ENCODE measurements at regions not wholly inside any gene's neighbourhood (a gene's known extent, or its start where the extent isn't known, plus 50 kb on each side); places are given as distances from the start of the nearest gene placed in this dataset.

DNA sequence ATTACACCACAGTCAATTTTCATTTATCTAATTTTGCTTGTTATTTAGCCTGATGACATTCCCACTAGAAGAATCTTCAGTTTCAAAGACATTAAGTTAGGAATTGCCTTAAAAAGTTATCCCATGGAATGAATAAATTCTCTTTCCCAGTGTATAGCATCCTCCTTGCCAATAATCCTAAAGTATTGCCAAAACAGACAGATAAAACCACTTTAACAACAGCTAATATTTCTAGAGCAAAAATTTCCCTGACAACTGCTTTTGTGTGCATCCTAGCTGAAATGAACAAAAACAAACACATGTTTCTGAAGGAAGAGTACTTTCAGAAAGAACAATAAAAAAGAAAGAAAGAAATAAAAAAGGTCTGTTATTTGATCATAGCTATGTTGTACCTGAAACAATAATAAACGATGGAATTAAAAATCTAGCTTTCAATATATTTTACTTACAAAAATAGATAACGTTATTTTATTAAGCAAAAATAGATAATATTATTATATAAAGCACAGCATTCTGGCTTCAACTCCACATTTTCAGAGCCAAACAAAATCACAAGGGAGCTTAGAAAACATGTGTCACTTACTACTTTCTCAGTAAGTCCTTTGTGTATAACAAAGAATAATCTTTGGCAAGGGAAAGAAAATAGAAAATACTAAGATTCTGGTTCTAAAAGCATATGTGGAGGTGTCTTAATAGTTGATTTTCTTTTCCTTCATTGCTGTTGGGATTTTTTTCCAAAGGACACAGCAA lies 939.0 kb upstream of the CRIM1 start:
- Histone ChIP-seq H3K4me3 (no peak overlapping the region), H3K4me1 (replicated peaks; ENCODE audit: insufficient read depth) (no peaks in the 10 kb centered on the region), H3K27me3 (ENCODE audit: insufficient read depth, low read depth) (no peaks in the 10 kb centered on the region), H3K36me3 (ENCODE audit: low read depth) (no peaks in the 10 kb centered on the region), H3K27ac (no peak overlapping the region), H3K79me2 (ENCODE audit: low read depth) (no peaks in the 10 kb centered on the region), H3K9me2 (ENCODE audit: insufficient read depth) (no peaks in the 10 kb centered on the region), H3K4me2 (no peak overlapping the region), H4K20me1 (ENCODE audit: insufficient read depth) (no peaks in the 10 kb centered on the region), H2AFZ (no peak overlapping the region), H3F3A (ENCODE audit: insufficient read depth, low read depth) (no peaks in the 10 kb centered on the region), H3K9me3 (ENCODE audit: insufficient read depth, low read depth) (no peaks in the 10 kb centered on the region)
- TF ChIP-seq, protein P1, sequence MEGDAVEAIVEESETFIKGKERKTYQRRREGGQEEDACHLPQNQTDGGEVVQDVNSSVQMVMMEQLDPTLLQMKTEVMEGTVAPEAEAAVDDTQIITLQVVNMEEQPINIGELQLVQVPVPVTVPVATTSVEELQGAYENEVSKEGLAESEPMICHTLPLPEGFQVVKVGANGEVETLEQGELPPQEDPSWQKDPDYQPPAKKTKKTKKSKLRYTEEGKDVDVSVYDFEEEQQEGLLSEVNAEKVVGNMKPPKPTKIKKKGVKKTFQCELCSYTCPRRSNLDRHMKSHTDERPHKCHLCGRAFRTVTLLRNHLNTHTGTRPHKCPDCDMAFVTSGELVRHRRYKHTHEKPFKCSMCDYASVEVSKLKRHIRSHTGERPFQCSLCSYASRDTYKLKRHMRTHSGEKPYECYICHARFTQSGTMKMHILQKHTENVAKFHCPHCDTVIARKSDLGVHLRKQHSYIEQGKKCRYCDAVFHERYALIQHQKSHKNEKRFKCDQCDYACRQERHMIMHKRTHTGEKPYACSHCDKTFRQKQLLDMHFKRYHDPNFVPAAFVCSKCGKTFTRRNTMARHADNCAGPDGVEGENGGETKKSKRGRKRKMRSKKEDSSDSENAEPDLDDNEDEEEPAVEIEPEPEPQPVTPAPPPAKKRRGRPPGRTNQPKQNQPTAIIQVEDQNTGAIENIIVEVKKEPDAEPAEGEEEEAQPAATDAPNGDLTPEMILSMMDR (conservative IDR thresholded peaks at IDR 0.05) = no peak
- TF ChIP-seq EZH2 (IDR thresholded peaks at IDR 0.05; ENCODE audit: low read depth) = no peak
- BruUV-seq (replicated peaks) = no TSS peak
- DNase-seq = no peak
- intact Hi-C loops (cut with micrococcal nuclease; ENCODE audit: unreplicated experiment) = no loop called here
- CTCF ChIA-PET = no interaction called here
- POLR2A ChIA-PET (ENCODE audit: unreplicated experiment) = no interaction called here

DNA sequence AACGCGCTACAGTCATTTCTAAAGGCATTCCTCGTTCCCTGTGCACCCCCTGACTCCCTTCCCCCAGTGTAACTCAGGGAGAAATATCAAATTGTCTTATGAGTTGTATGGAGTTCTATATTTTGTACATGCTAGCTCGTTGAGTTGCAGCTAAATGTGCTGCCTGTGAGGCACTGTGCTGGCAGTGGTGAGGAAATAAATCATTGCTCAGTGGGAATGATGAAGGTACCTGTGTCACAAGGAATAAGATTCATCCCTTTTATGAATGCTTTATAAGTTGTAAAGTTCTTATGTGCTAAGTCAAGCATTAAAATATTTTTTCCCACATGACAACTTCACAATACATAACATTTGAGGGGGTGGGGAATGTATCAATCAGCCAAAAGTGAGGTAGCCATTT lies 939.6 kb upstream of the CRIM1 start:
- BruUV-seq (replicated peaks) = no TSS peak
- Histone ChIP-seq H3K27ac (no peak overlapping the region), H3K79me2 (ENCODE audit: low read depth) (no peaks in the 10 kb centered on the region), H3K9me3 (ENCODE audit: insufficient read depth, low read depth) (no peaks in the 10 kb centered on the region), H3K4me1 (replicated peaks; ENCODE audit: insufficient read depth) (no peaks in the 10 kb centered on the region), H3K9me2 (ENCODE audit: insufficient read depth) (no peaks in the 10 kb centered on the region; the same call in 1 of the 2 replicates), H2AFZ (no peak overlapping the region), H4K20me1 (ENCODE audit: insufficient read depth) (no peaks in the 10 kb centered on the region), H3K36me3 (ENCODE audit: low read depth) (no peaks in the 10 kb centered on the region), H3F3A (ENCODE audit: insufficient read depth, low read depth) (no peaks in the 10 kb centered on the region), H3K4me2 (no peak overlapping the region), H3K27me3 (ENCODE audit: insufficient read depth, low read depth) (no peaks in the 10 kb centered on the region), H3K4me3 (no peak overlapping the region)
- TF ChIP-seq, protein P1 (conservative IDR thresholded peaks at IDR 0.05) = no peak
- TF ChIP-seq EZH2 (IDR thresholded peaks at IDR 0.05; ENCODE audit: low read depth) = no peak
- POLR2A ChIA-PET (ENCODE audit: unreplicated experiment) = no interaction called here
- intact Hi-C loops (cut with micrococcal nuclease; ENCODE audit: unreplicated experiment) = no loop called here
- DNase-seq = no peak
- CTCF ChIA-PET = no interaction called here

DNA sequence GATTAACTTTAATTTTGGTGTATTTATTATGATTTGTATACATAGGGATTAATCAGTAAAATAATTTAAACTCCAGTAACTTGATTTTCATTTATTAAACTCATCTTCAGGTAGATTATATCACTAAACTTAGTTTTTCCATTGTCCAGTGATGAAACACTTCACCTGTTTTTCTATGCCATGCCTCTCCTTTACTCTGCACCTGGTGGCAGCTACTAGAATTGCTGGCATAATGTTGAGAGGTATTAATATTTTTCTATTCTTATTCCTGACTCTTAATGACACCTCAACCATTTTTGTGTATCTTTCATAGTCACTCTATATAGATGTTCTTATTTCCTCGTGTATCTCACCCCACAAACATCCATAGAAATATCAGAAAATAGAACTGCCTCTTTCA lies 940.3 kb upstream of the CRIM1 start:
- CTCF ChIA-PET = no interaction called here
- Histone ChIP-seq H3K27ac (no peak overlapping the region), H3K4me1 (replicated peaks; ENCODE audit: insufficient read depth) (no peaks in the 10 kb centered on the region), H3K9me2 (ENCODE audit: insufficient read depth) (no peaks in the 10 kb centered on the region; the same call in 1 of the 2 replicates), H3K4me2 (no peak overlapping the region), H3F3A (ENCODE audit: insufficient read depth, low read depth) (no peaks in the 10 kb centered on the region), H2AFZ (no peak overlapping the region), H3K4me3 (no peak overlapping the region), H3K9me3 (ENCODE audit: insufficient read depth, low read depth) (no peaks in the 10 kb centered on the region), H3K27me3 (ENCODE audit: insufficient read depth, low read depth) (no peaks in the 10 kb centered on the region), H4K20me1 (ENCODE audit: insufficient read depth) (no peaks in the 10 kb centered on the region), H3K36me3 (ENCODE audit: low read depth) (no peaks in the 10 kb centered on the region), H3K79me2 (ENCODE audit: low read depth) (no peaks in the 10 kb centered on the region)
- no TSS peak for BruUV-seq (replicated peaks)
- no peak for TF ChIP-seq EZH2 (IDR thresholded peaks at IDR 0.05; ENCODE audit: low read depth)
- TF ChIP-seq, protein P1 (conservative IDR thresholded peaks at IDR 0.05) = peak; percentile 53
- intact Hi-C loops (cut with micrococcal nuclease; ENCODE audit: unreplicated experiment) = no loop called here
- DNase-seq = no peak
- POLR2A ChIA-PET (ENCODE audit: unreplicated experiment) = no interaction called here

Data from PC-9 (cell line).